OCI-LY7 (cell line): ENCODE measurements at regions not wholly inside any gene's neighbourhood (a gene's known extent, or its start where the extent isn't known, plus 50 kb on each side); places are given as distances from the start of the nearest gene placed in this dataset.

ENCODE experiments used
- BruUV-seq: library from RNA; stranded (reverse); fragments of 400-500 nt; replicated peaks from 2 replicates; lab custom pipeline; 2021; lab: Mats Ljungman, UMichigan
- CTCF ChIA-PET: fragments of 300-600 bp; sonication (Branson Sonifier 250); formaldehyde crosslinking; loops from one replicate; lab custom pipeline; 2022; ENCODE audit warnings: antibody characterized with exemption; ENCODE audit not compliant: unreplicated experiment; lab: Charles Lee
- POLR2A ChIA-PET: fragments of 300-600 bp; sonication (Branson Sonifier 250); formaldehyde crosslinking; loops from one replicate; lab custom pipeline; 2022; ENCODE audit warnings: antibody characterized with exemption; lab: Charles Lee
- DNase-seq: peaks from one replicate; pipeline ENCODE4 v3.0.0-alpha.2; 2015; ENCODE audit warnings: low spot score
- H2AFZ ChIP-seq: fragments of 200-600 bp; sonication (generic), shearing (Covaris generic); 2 replicates; pipeline ENCODE4 v1.6.1; 2014; ENCODE audit warnings: mild to moderate bottlenecking, antibody characterized with exemption, low read length, moderate library complexity
- H3K27ac ChIP-seq: fragments of 200-600 bp; sonication (generic); 2 replicates; pipeline ENCODE4 v1.5.1; 2014; ENCODE audit warnings: mixed run types, low read depth, mild to moderate bottlenecking, moderate library complexity, low read length, inconsistent platforms; ENCODE audit not compliant: poor library complexity, severe bottlenecking
- H3K36me3 ChIP-seq: fragments of 200-600 bp; sonication (generic); 2 replicates; pipeline ENCODE4 v1.6.1; 2014; ENCODE audit warnings: mild to moderate bottlenecking, antibody characterized with exemption, low read length, moderate library complexity, mixed read lengths; ENCODE audit not compliant: insufficient read depth
- H3K4me1 ChIP-seq: fragments of 200-600 bp; sonication (generic); 2 replicates; pipeline ENCODE4 v1.5.1; 2014; ENCODE audit warnings: mild to moderate bottlenecking, low read length; ENCODE audit not compliant: insufficient read depth, poor library complexity, severe bottlenecking
- H3K4me2 ChIP-seq: fragments of 200-600 bp; sonication (generic); 2 replicates; pipeline ENCODE4 v1.6.1; 2014; ENCODE audit warnings: mild to moderate bottlenecking, low read length
- H3K4me3 ChIP-seq: fragments of 200-600 bp; sonication (generic); 2 replicates; pipeline ENCODE4 v1.5.1; 2014; ENCODE audit warnings: mild to moderate bottlenecking, low read depth, low read length; ENCODE audit not compliant: poor library complexity, severe bottlenecking
- H3K79me2 ChIP-seq: fragments of 200-600 bp; sonication (generic); 2 replicates; pipeline ENCODE4 v1.6.1; 2016; ENCODE audit warnings: low read depth, mild to moderate bottlenecking, low read length, moderate library complexity, mixed read lengths; ENCODE audit not compliant: insufficient read depth
- H3K9me2 ChIP-seq: fragments of 200-600 bp; sonication (generic); 2 replicates; pipeline ENCODE4 v1.6.1; 2016; ENCODE audit warnings: mild to moderate bottlenecking, low read length, mixed read lengths; ENCODE audit not compliant: insufficient read depth
- H3K9me3 ChIP-seq: fragments of 200-600 bp; sonication (generic); 2 replicates; pipeline ENCODE4 v1.6.1; 2014; ENCODE audit warnings: mild to moderate bottlenecking, mixed run types, low read length, mixed read lengths
- H4K20me1 ChIP-seq: fragments of 200-600 bp; sonication (generic); 2 replicates; pipeline ENCODE4 v1.6.1; 2014; ENCODE audit warnings: mild to moderate bottlenecking, antibody characterized with exemption, low read length, moderate library complexity, mixed read lengths; ENCODE audit not compliant: insufficient read depth
- EZH2phosphoT487 ChIP-seq: fragments of 200-600 bp; sonication (generic); IDR thresholded peaks from 2 replicates; pipeline ENCODE4 v1.6.1; 2018; ENCODE audit warnings: low read depth, borderline replicate concordance, mild to moderate bottlenecking, mixed run types, antibody characterized with exemption, low read length, moderate library complexity, mixed read lengths
- intact Hi-C: fragments of 100-400 bp; cut with micrococcal nuclease; formaldehyde crosslinking; loops from one replicate; pipeline ENCODE4 v1.10.0; 2022; ENCODE audit not compliant: unreplicated experiment
- TF ChIP-seq, protein P1 (sequence below): fragments of 200-600 bp; sonication (generic); conservative IDR thresholded peaks from 2 replicates; pipeline ENCODE4 v1.5.1; 2014; ENCODE audit warnings: mild to moderate bottlenecking, antibody characterized with exemption, low read length, moderate library complexity, mixed read lengths

DNA sequence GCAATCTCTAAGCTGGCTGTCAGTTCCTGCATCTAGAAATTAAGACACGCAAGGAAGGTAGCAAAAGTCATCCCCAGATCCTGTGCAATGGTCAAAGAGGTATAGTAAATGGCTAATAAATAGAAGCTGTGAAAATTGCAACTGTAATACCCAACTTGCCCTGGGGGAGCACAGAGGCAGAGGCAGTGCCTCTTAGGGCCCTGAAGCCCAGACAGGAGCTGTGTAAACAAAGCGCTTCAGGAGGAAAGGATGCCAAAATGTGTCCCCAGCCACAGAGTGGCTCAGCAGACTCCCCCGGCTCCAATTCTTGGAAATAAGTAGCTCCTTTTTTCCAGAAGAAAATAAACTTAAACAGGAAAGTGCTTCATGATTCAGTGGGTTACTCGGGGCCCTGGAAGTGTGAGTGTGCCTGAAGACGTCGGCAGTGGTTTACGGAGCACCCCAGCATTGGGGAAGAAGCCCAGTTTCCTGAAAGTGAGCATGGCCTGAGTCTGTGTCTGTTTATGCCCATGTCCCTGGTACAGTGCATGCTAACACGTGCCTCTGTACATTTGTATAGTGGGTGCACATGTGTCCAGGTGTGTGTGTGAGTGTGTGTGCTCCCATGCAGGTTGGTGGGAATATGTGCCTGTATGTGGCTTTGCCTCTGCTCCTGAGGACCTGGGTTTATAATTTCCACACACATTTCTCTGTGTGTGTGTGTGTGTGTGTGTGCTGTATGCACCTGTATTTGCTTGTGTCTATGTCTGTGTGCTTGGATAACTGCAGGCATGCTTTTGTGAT, 246.7 kb downstream of the MAFB start:
- no peak for TF ChIP-seq EZH2phosphoT487
- TF ChIP-seq, protein P1, sequence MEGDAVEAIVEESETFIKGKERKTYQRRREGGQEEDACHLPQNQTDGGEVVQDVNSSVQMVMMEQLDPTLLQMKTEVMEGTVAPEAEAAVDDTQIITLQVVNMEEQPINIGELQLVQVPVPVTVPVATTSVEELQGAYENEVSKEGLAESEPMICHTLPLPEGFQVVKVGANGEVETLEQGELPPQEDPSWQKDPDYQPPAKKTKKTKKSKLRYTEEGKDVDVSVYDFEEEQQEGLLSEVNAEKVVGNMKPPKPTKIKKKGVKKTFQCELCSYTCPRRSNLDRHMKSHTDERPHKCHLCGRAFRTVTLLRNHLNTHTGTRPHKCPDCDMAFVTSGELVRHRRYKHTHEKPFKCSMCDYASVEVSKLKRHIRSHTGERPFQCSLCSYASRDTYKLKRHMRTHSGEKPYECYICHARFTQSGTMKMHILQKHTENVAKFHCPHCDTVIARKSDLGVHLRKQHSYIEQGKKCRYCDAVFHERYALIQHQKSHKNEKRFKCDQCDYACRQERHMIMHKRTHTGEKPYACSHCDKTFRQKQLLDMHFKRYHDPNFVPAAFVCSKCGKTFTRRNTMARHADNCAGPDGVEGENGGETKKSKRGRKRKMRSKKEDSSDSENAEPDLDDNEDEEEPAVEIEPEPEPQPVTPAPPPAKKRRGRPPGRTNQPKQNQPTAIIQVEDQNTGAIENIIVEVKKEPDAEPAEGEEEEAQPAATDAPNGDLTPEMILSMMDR = no peak
- Histone ChIP-seq H3K79me2 (no peaks in the 10 kb centered on the region), H3K4me1 (no peaks in the 10 kb centered on the region), H3K36me3 (no peaks in the 10 kb centered on the region), H4K20me1 (no peaks in the 10 kb centered on the region), H2AFZ (no peak overlapping the region), H3K27ac (no peak overlapping the region), H3K9me2 (no peaks in the 10 kb centered on the region), H3K4me2 (no peak overlapping the region), H3K9me3 (no peaks in the 10 kb centered on the region), H3K4me3 (no peak overlapping the region)
- CTCF ChIA-PET = no interaction called here
- no peak for DNase-seq
- intact Hi-C loops = no loop called here
- POLR2A ChIA-PET = interaction anchor here (0.6 kb wide), 1 partner anchor 121 kb away, joined by 3 read pairs; no protein-coding TSS in a partner anchor
- no TSS peak for BruUV-seq

DNA sequence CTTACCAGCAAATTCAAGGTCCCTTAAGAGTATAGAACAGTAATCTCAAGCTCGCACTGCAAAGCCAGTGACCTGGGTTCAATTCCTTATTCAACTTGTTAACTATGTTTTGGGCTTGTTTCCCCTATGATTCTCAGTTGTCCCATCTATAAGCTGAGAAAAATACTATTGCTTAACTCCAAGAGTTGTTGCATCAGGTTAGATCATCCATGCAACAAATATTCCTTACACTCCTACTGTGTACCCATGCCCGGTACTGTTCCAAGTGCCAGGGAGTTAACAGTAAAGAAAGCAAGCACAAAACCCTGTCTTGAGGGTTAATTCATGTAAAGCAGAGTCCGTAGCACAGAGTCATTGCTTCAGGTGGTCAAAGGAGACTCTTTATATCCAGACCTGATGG, 247.3 kb downstream of the MAFB start:
- H3K4me1 ChIP-seq = no peaks in the 10 kb centered on the region
- no peak for TF ChIP-seq EZH2phosphoT487
- TF ChIP-seq, protein P1 = no peak
- H3K4me3 ChIP-seq = no peak overlapping the region
- CTCF ChIA-PET = no interaction called here
- no peak overlapping the region for H3K4me2 ChIP-seq
- intact Hi-C loops = no loop called here
- no peaks in the 10 kb centered on the region for H3K36me3 ChIP-seq
- BruUV-seq = no TSS peak
- H3K9me3 ChIP-seq = no peaks in the 10 kb centered on the region
- POLR2A ChIA-PET = interaction anchor here (0.6 kb wide), 1 partner anchor 121 kb away, joined by 3 read pairs; no protein-coding TSS in a partner anchor
- H3K79me2 ChIP-seq = no peaks in the 10 kb centered on the region
- H3K27ac ChIP-seq = no peak overlapping the region
- H2AFZ ChIP-seq = no peak overlapping the region
- no peak for DNase-seq
- no peaks in the 10 kb centered on the region for H3K9me2 ChIP-seq
- no peaks in the 10 kb centered on the region for H4K20me1 ChIP-seq

DNA sequence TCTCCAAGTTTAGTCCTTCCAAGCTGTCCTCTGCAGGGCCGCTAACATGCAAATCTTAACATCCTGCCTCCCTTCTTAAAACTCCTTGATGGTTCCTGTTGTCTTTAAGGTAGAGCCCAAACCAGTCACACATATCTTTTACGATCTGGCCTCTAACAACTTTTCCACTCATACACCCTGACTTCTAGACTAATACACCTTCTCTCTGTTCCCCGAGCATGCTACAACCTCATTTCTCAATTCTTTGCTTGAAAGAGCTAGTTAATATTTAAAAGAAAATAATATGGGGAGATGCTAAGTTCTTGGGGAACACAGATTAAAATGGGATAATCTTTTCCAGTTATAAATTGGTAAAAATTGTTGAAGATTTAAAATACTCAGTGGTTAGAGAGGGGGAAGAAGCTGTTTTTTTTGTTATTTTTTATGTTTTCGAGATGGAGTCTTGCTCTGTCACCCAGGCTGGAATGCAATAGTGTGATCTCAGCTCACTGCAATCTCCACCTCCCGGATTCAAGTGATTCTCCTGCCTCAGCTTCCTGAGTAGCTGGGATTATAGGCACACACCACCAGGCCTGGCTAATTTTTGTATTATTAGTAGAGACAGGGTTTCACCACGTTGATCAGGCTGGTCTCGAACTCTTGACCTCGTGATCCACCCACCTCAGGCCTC, 250.7 kb downstream of the MAFB start:
- no peaks in the 10 kb centered on the region for H3K4me1 ChIP-seq
- no peak overlapping the region for H3K4me3 ChIP-seq
- no peaks in the 10 kb centered on the region for H3K9me3 ChIP-seq
- CTCF ChIA-PET = no interaction called here
- no peak for DNase-seq
- no peak overlapping the region for H2AFZ ChIP-seq
- no peak overlapping the region for H3K27ac ChIP-seq
- H3K36me3 ChIP-seq = no peaks in the 10 kb centered on the region
- H4K20me1 ChIP-seq = no peaks in the 10 kb centered on the region
- BruUV-seq = no TSS peak
- intact Hi-C loops = no loop called here
- no peaks in the 10 kb centered on the region for H3K9me2 ChIP-seq
- POLR2A ChIA-PET = no interaction called here
- TF ChIP-seq, protein P1 = no peak
- TF ChIP-seq EZH2phosphoT487 = no peak
- H3K79me2 ChIP-seq = no peaks in the 10 kb centered on the region
- no peak overlapping the region for H3K4me2 ChIP-seq
